HepG2 (cell line): ENCODE measurements at regions not wholly inside any gene's neighbourhood (a gene's known extent, or its start where the extent isn't known, plus 50 kb on each side); places are given as distances from the start of the nearest gene placed in this dataset.

ENCODE experiments used
- ARID2 ChIP-seq: sonication (generic); formaldehyde crosslinking; IDR thresholded peaks from 2 replicates; pipeline ENCODE4 v1.8.1; 2022; ENCODE audit warnings: mild to moderate bottlenecking, missing genetic modification reagents, borderline replicate concordance
- EED ChIP-seq: sonication (generic); formaldehyde crosslinking; IDR thresholded peaks from 2 replicates; pipeline ENCODE4 v1.5.0; 2020; ENCODE audit warnings: mild to moderate bottlenecking, missing genetic modification reagents
- FOXO1 ChIP-seq: sonication (generic); formaldehyde crosslinking; IDR thresholded peaks from 2 replicates; pipeline ENCODE4 v1.4.0; 2020; ENCODE audit warnings: missing genetic modification reagents
- NFE2L2 ChIP-seq: fragments of 150-350 bp; IDR thresholded peaks from 2 replicates; pipeline ENCODE4 v1.6.1; 2014; ENCODE audit warnings: low read length
- WIZ ChIP-seq: sonication (generic); formaldehyde crosslinking; IDR thresholded peaks from 2 replicates; pipeline ENCODE4 v1.5.1; 2020; ENCODE audit warnings: mild to moderate bottlenecking, missing genetic modification reagents
- ZBTB3 ChIP-seq: sonication (generic); formaldehyde crosslinking; IDR thresholded peaks from 2 replicates; pipeline ENCODE4 v1.4.0; 2020; ENCODE audit warnings: low read depth, mild to moderate bottlenecking, moderate library complexity, missing genetic modification reagents, borderline replicate concordance
- ZNF547 ChIP-seq: sonication (generic); formaldehyde crosslinking; IDR thresholded peaks from 2 replicates; pipeline ENCODE4 v1.5.1; 2020; ENCODE audit warnings: mild to moderate bottlenecking, missing genetic modification reagents
- ZNF652 ChIP-seq: IDR thresholded peaks from 2 replicates; pipeline ENCODE4 v1.6.1; 2016; ENCODE audit warnings: low read depth, borderline replicate concordance
- TF ChIP-seq, protein P1 (sequence below): sonication (generic); formaldehyde crosslinking; conservative IDR thresholded peaks from 2 replicates; pipeline ENCODE4 v1.5.0; 2020; ENCODE audit warnings: missing genetic modification reagents
- TF ChIP-seq, protein P2 (sequence below): sonication (generic); formaldehyde crosslinking; IDR thresholded peaks from 2 replicates; pipeline ENCODE4 v1.4.0; 2020; ENCODE audit warnings: missing genetic modification reagents; ENCODE audit errors: not compliant biosample characterization
- TF ChIP-seq, protein P3 (sequence below): sonication (generic); formaldehyde crosslinking; IDR thresholded peaks from 2 replicates; pipeline ENCODE4 v1.4.0; 2020; ENCODE audit warnings: missing genetic modification reagents
- TF ChIP-seq, protein P4 (sequence below): sonication (generic); formaldehyde crosslinking; IDR thresholded peaks from 2 replicates; pipeline ENCODE4 v1.4.0; 2020; ENCODE audit warnings: missing genetic modification reagents

DNA sequence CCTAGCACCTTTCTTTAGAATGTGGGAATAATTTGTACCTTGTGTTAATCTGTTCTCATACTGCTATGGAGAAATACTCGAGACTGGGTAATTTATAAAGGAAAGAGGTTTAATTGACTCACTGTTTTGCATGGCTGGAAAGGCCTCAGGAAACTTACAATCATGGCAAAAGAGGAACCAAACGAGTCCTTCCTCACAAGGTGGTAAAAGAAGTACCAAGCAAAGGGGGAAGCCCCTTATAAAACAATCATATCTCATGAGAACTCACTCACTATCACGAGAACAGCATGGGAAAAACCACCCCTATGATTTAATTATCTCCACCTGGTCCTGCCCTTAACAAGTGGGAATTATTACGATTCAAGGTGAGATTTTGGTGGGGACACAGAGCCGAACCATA, 127.1 kb upstream of the ANO3 start (continued):
- TF ChIP-seq, protein P1, sequence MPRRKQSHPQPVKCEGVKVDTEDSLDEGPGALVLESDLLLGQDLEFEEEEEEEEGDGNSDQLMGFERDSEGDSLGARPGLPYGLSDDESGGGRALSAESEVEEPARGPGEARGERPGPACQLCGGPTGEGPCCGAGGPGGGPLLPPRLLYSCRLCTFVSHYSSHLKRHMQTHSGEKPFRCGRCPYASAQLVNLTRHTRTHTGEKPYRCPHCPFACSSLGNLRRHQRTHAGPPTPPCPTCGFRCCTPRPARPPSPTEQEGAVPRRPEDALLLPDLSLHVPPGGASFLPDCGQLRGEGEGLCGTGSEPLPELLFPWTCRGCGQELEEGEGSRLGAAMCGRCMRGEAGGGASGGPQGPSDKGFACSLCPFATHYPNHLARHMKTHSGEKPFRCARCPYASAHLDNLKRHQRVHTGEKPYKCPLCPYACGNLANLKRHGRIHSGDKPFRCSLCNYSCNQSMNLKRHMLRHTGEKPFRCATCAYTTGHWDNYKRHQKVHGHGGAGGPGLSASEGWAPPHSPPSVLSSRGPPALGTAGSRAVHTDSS (CRISPR knock-in tag) = no peak
- TF ChIP-seq, protein P2, sequence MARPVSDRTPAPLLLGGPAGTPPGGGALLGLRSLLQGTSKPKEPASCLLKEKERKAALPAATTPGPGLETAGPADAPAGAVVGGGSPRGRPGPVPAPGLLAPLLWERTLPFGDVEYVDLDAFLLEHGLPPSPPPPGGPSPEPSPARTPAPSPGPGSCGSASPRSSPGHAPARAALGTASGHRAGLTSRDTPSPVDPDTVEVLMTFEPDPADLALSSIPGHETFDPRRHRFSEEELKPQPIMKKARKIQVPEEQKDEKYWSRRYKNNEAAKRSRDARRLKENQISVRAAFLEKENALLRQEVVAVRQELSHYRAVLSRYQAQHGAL (CRISPR knock-in tag) = no peak
- TF ChIP-seq FOXO1 (CRISPR knock-in tag) = no peak
- TF ChIP-seq ZNF547 (CRISPR knock-in tag) = no peak
- TF ChIP-seq EED (CRISPR knock-in tag) = no peak
- TF ChIP-seq, protein P3, sequence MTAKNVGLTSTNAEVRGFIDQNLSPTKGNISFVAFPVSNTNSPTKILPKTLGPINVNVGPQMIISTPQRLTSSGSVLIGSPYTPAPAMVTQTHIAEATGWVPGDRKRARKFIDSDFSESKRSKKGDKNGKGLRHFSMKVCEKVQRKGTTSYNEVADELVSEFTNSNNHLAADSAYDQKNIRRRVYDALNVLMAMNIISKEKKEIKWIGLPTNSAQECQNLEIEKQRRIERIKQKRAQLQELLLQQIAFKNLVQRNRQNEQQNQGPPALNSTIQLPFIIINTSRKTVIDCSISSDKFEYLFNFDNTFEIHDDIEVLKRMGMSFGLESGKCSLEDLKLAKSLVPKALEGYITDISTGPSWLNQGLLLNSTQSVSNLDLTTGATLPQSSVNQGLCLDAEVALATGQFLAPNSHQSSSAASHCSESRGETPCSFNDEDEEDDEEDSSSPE (CRISPR knock-in tag) = no peak
- TF ChIP-seq NFE2L2 = no peak
- TF ChIP-seq ARID2 (CRISPR knock-in tag) = no peak
- no peak for TF ChIP-seq ZNF652 (CRISPR knock-in tag)
- no peak for TF ChIP-seq ZBTB3 (CRISPR knock-in tag)
- TF ChIP-seq, protein P4, sequence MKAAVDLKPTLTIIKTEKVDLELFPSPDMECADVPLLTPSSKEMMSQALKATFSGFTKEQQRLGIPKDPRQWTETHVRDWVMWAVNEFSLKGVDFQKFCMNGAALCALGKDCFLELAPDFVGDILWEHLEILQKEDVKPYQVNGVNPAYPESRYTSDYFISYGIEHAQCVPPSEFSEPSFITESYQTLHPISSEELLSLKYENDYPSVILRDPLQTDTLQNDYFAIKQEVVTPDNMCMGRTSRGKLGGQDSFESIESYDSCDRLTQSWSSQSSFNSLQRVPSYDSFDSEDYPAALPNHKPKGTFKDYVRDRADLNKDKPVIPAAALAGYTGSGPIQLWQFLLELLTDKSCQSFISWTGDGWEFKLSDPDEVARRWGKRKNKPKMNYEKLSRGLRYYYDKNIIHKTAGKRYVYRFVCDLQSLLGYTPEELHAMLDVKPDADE = no peak
- no peak for TF ChIP-seq WIZ
- TF ChIP-seq, all 625 proteins: peak for 0
